ENCODE measurements at regions not wholly inside any gene's neighbourhood (a gene's known extent, or its start where the extent isn't known, plus 50 kb on each side); places are given as distances from the start of the nearest gene placed in this dataset.
"Not testable (repeated sequence)": the region's sequence is repeated elsewhere in the genome, so short reads cannot be mapped to it uniquely, and the experiment has no call there.

DNA sequence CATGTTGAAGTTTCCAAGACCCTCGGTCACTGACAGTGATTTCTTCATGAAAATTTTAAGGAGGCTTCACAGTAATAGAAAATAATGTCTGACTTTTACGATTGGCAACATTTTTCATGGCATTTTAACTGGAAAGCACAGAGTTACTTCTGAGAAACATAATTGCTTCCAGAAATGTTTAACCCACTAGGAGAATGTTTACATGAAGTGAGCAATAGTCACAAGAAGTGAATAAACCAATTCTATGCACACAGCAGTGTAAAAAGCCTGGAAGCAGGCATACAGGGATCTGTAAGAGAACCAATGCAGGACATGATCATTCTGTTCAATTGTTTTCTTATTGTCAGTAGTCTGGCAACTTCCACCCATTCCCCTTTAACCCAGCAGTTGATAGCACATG lies 316.2 kb upstream of the CXADR start:
- Mint-ChIP-seq H3K4me1 (ENCODE audit: low read depth) (no peaks in the 10 kb centered on the region), H3K4me3 (no peak overlapping the region), H3K36me3 (no peaks in the 10 kb centered on the region), H3K9me3 (peaks cover 6% of the 10 kb centered on the region), H3K27ac (no peak overlapping the region), H3K27me3 (no peaks in the 10 kb centered on the region)
- no peak for DNase-seq
- CTCF ChIA-PET, result no interaction called here
- intact Hi-C loops (cut with micrococcal nuclease), result no loop called here
- POLR2A ChIA-PET, result no interaction called here

DNA sequence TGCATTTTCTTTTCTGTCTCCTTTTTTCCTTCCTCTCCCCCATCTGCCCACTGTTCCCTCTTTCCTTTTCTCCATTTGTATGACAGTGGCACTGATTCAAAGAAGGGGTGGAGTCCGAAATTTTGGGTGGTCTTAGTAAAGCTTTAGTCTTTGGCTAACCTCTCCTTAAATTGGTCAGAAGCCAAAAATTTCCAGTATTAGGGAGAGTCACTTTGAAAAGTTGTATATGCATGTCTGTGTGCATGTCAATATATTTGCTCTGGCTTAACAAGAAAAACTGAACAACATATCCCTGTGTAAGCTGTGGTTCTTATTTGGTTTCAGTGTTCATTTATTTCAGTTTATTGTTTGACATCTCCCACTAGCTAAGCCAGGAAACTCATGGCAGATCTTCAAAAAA lies 314.8 kb upstream of the CXADR start:
- no peak for DNase-seq
- Mint-ChIP-seq H3K27me3 (no peaks in the 10 kb centered on the region), H3K36me3 (no peaks in the 10 kb centered on the region), H3K4me3 (no peak overlapping the region), H3K27ac (no peak overlapping the region), H3K4me1 (ENCODE audit: low read depth) (no peaks in the 10 kb centered on the region), H3K9me3 (peaks cover 8% of the 10 kb centered on the region)
- intact Hi-C loops (cut with micrococcal nuclease), result no loop called here
- CTCF ChIA-PET, result no interaction called here
- POLR2A ChIA-PET, result no interaction called here

DNA sequence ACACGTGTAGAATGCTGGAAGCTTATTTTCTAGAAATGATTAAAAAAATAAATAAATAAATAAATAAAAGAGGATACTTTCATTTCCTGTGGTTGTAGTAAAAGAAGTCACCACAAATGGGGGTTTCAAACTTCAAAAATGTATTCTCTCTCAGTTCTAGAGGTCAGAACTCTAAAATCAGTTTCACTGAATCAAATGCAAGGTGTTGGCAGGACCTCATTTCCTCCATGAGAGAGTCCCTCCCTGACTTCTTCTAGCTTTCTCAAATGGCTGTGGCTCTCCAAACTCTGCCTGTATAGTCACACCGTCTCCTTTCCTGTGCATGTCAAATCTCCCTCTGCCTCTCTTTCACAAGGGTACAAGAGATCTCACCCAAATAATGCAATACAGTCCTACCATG lies 312.6 kb upstream of the CXADR start:
- intact Hi-C loops (cut with micrococcal nuclease), result no loop called here
- H3K27ac Mint-ChIP-seq, result no peak overlapping the region
- no peak for DNase-seq
- no peaks in the 10 kb centered on the region for H3K27me3 Mint-ChIP-seq
- no peaks in the 10 kb centered on the region for H3K4me1 Mint-ChIP-seq (ENCODE audit: low read depth)
- H3K36me3 Mint-ChIP-seq, result no peaks in the 10 kb centered on the region
- H3K4me3 Mint-ChIP-seq, result no peak overlapping the region
- peaks cover 6% of the 10 kb centered on the region for H3K9me3 Mint-ChIP-seq
- POLR2A ChIA-PET, result no interaction called here
- CTCF ChIA-PET, result no interaction called here

GRCh38 chr21:17201741-17202260 lies 311.0 kb upstream of the CXADR start:
- Mint-ChIP-seq H3K27me3 (no peaks in the 10 kb centered on the region), H3K4me1 (ENCODE audit: low read depth) (no peaks in the 10 kb centered on the region), H3K36me3 (no peaks in the 10 kb centered on the region), H3K27ac (no peak overlapping the region), H3K9me3 (peaks cover 9% of the 10 kb centered on the region), H3K4me3 (no peak overlapping the region)
- POLR2A ChIA-PET, result no interaction called here
- intact Hi-C loops (cut with micrococcal nuclease), result no loop called here
- CTCF ChIA-PET, result no interaction called here
- no peak for DNase-seq

DNA sequence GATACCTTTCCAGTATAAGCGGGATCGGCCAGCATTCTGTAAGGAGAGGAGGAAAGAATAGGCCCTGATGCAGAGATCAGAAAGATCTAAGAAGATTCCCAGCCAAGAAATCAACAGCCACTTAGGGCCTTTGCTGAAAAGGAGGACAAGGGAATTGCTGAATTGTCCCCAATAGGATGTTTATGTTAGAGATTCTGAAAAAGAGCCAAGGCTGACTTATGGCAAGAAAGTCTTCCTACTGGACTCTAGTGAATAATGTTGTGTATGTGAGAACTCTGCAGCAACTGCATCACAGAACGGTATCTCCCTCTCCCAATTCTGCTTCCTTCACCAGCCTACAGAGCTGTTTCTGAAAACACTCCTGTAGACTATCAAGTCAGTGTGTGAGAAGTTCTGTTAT lies 298.0 kb upstream of the CXADR start:
- Mint-ChIP-seq H3K4me3 (no peak overlapping the region), H3K9me3 (peaks cover 3% of the 10 kb centered on the region), H3K27me3 (no peaks in the 10 kb centered on the region), H3K36me3 (no peaks in the 10 kb centered on the region), H3K27ac (no peak overlapping the region), H3K4me1 (ENCODE audit: low read depth) (no peaks in the 10 kb centered on the region)
- no peak for DNase-seq
- POLR2A ChIA-PET, result no interaction called here
- CTCF ChIA-PET, result no interaction called here
- intact Hi-C loops (cut with micrococcal nuclease), result no loop called here

DNA sequence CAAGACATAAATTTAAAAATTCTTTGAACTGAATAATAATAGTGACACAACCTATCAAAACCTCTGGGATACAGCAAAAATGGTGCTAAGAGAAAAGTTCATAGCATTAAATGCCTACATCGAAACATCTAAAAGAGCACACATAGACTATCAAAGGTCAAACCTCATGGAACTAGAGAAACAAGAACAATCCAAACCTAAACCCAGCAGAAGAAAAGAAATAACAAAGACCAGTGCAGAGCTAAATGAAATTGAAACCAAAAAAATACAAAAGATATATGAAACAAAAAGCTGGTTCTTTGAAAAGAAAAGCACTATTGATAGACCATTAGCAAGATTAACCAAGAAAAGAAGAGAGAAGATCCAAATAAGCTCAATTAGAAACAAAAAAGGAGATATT lies 293.8 kb upstream of the CXADR start:
- intact Hi-C loops (cut with micrococcal nuclease); H3K4me3 Mint-ChIP-seq; POLR2A ChIA-PET; H3K27me3 Mint-ChIP-seq; H3K9me3 Mint-ChIP-seq; H3K36me3 Mint-ChIP-seq; H3K4me1 Mint-ChIP-seq (ENCODE audit: low read depth); DNase-seq; CTCF ChIA-PET; H3K27ac Mint-ChIP-seq: not testable (repeated sequence)

DNA sequence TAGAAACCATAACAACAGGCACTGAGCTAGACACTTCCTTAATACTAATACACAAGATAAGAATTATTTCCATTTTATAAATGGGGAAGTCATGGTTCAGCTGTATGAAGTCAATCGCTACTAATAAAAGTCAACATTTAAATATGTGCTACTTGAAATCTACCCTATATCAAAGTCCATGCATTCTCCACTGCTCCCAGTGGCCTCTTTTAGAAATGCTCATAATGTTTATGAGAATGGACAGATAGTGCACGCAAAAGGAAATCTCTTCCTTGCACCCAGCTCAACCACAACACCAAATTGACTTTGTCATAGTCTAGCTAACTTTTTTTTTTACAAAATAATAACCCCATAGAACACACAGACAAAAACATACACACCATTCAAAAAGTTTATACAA lies 281.7 kb upstream of the CXADR start:
- DNase-seq, result no peak
- peaks cover 16% of the 10 kb centered on the region for H3K9me3 Mint-ChIP-seq
- ChIA-PET POLR2A (no interaction called here), CTCF (interaction anchor here (1.0 kb wide), 1 partner anchor 19 kb away, joined by 3 read pairs; no protein-coding TSS in a partner anchor)
- no peak overlapping the region for H3K4me3 Mint-ChIP-seq
- H3K36me3 Mint-ChIP-seq, result no peaks in the 10 kb centered on the region
- no peak overlapping the region for H3K27ac Mint-ChIP-seq
- no peaks in the 10 kb centered on the region for H3K27me3 Mint-ChIP-seq
- intact Hi-C loops (cut with micrococcal nuclease), result no loop called here
- H3K4me1 Mint-ChIP-seq (ENCODE audit: low read depth), result no peaks in the 10 kb centered on the region

- intact Hi-C loops (cut with micrococcal nuclease), result no loop called here
- POLR2A ChIA-PET, result no interaction called here
- peaks cover 13% of the 10 kb centered on the region for H3K9me3 Mint-ChIP-seq
- no peaks in the 10 kb centered on the region for H3K27me3 Mint-ChIP-seq
- CTCF ChIA-PET, result interaction anchor here (1.0 kb wide), 1 partner anchor 18 kb away, joined by 3 read pairs; no protein-coding TSS in a partner anchor
- no peak for DNase-seq
- H3K27ac Mint-ChIP-seq, result no peak overlapping the region
- H3K4me3 Mint-ChIP-seq, result no peak overlapping the region
- H3K36me3 Mint-ChIP-seq, result no peaks in the 10 kb centered on the region
- no peaks in the 10 kb centered on the region for H3K4me1 Mint-ChIP-seq (ENCODE audit: low read depth)
These were observed 281.1 kb upstream of the CXADR start for GRCh38 chr21:17231771-17232170.

- Mint-ChIP-seq H3K9me3 (peaks cover 3% of the 10 kb centered on the region), H3K27ac (no peak overlapping the region), H3K36me3 (no peaks in the 10 kb centered on the region), H3K4me3 (no peak overlapping the region), H3K27me3 (no peaks in the 10 kb centered on the region), H3K4me1 (ENCODE audit: low read depth) (no peaks in the 10 kb centered on the region)
- DNase-seq, result no peak
- ChIA-PET POLR2A (no interaction called here), CTCF (no interaction called here)
- intact Hi-C loops (cut with micrococcal nuclease), result no loop called here
These were observed 274.4 kb upstream of the CXADR start for GRCh38 chr21:17238468-17238867.

DNA sequence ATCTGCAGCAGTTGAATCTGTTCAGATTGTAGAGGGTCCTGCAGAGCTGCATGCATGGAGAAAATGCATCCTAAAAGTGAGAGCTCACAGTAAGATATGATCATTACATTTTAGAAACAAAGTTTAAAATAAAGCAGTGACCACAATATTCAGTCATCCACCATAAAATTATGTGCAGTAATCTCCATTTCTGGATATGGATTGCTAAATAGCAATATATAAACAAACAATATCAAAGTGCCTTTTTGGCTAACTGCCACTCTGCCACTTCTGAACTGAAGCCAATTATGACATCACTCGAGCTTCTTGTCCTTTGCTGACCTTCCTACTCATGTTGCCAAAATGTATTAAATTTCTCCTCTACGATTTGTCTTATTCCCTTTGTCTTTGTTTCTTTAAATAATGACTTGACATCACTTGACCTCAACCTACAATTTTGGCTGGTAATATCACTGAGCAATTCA lies 262.0 kb upstream of the CXADR start:
- no peak for DNase-seq
- H3K4me1 Mint-ChIP-seq (ENCODE audit: low read depth), result no peaks in the 10 kb centered on the region
- H3K4me3 Mint-ChIP-seq, result no peak overlapping the region
- ChIA-PET CTCF (interaction anchor here (0.7 kb wide), 1 partner anchor 36 kb away, joined by 3 read pairs; no protein-coding TSS in a partner anchor), POLR2A (no interaction called here)
- no peaks in the 10 kb centered on the region for H3K36me3 Mint-ChIP-seq
- peaks cover 10% of the 10 kb centered on the region for H3K9me3 Mint-ChIP-seq
- H3K27me3 Mint-ChIP-seq, result no peaks in the 10 kb centered on the region
- intact Hi-C loops (cut with micrococcal nuclease), result no loop called here
- H3K27ac Mint-ChIP-seq, result no peak overlapping the region

- intact Hi-C loops (cut with micrococcal nuclease), result no loop called here
- Mint-ChIP-seq H3K9me3 (no peaks in the 10 kb centered on the region), H3K36me3 (no peaks in the 10 kb centered on the region), H3K27me3 (no peaks in the 10 kb centered on the region), H3K4me1 (ENCODE audit: low read depth) (no peaks in the 10 kb centered on the region), H3K4me3 (no peak overlapping the region), H3K27ac (no peak overlapping the region)
- DNase-seq, result no peak
- POLR2A ChIA-PET, result no interaction called here
- CTCF ChIA-PET, result no interaction called here
These were observed 255.1 kb upstream of the CXADR start for GRCh38 chr21:17257784-17258183.

DNA sequence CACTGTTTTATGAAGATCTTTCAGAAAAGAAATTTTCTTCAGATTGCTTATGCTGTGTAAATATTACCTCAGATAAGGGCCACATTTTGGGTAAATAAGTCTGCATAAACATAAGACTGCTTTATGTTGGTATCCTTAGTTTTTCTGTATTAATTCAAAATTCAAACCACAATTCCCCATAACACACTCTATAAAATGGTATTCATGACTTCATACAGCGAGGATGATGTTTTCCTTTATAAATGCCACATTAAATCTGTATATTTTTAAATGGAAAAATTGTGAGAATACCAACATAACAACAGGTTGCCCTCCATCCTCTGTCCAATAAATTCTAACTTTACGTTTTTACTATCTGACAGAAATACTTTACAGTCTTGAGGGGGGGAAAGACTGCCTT lies 248.7 kb upstream of the CXADR start:
- ChIA-PET POLR2A (no interaction called here), CTCF (no interaction called here)
- intact Hi-C loops (cut with micrococcal nuclease), result no loop called here
- H3K27me3 Mint-ChIP-seq, result no peaks in the 10 kb centered on the region
- DNase-seq, result no peak
- no peaks in the 10 kb centered on the region for H3K4me1 Mint-ChIP-seq (ENCODE audit: low read depth)
- H3K4me3 Mint-ChIP-seq, result no peak overlapping the region
- H3K27ac Mint-ChIP-seq, result no peak overlapping the region
- no peaks in the 10 kb centered on the region for H3K36me3 Mint-ChIP-seq
- H3K9me3 Mint-ChIP-seq, result no peaks in the 10 kb centered on the region

- Mint-ChIP-seq H3K4me1 (ENCODE audit: low read depth) (no peaks in the 10 kb centered on the region), H3K27ac (no peak overlapping the region), H3K9me3 (peaks cover 4% of the 10 kb centered on the region), H3K36me3 (no peaks in the 10 kb centered on the region), H3K4me3 (no peak overlapping the region), H3K27me3 (no peaks in the 10 kb centered on the region)
- CTCF ChIA-PET, result no interaction called here
- POLR2A ChIA-PET, result no interaction called here
- intact Hi-C loops (cut with micrococcal nuclease), result no loop called here
- no peak for DNase-seq
These were observed 243.1 kb upstream of the CXADR start for GRCh38 chr21:17269760-17270159.

- Mint-ChIP-seq H3K36me3 (no peaks in the 10 kb centered on the region), H3K9me3 (peaks cover 5% of the 10 kb centered on the region), H3K4me1 (ENCODE audit: low read depth) (no peaks in the 10 kb centered on the region)
These were observed 242.6 kb upstream of the CXADR start for GRCh38 chr21:17270229-17270628.

More at GRCh38 chr21:17270229-17270628, 242.6 kb upstream of the CXADR start:
- Mint-ChIP-seq H3K4me3 (no peak overlapping the region), H3K27ac (no peak overlapping the region), H3K27me3 (no peaks in the 10 kb centered on the region)
- ChIA-PET CTCF (no interaction called here), POLR2A (no interaction called here)
- DNase-seq, result no peak
- intact Hi-C loops (cut with micrococcal nuclease), result no loop called here

Data from activated CD4-positive, alpha-beta memory T cell treated with anti-CD3 and anti-CD28 coated beads for 36 hours (primary cell).